ELR (cell line): ENCODE measurements at regions not wholly inside any gene's neighbourhood (a gene's known extent, or its start where the extent isn't known, plus 50 kb on each side); places are given as distances from the start of the nearest gene placed in this dataset.

Experiments
- DNase-seq: peaks from one replicate; pipeline ENCODE4 v3.0.0-alpha.2; 2015; ENCODE audit warnings: low read depth

DNA sequence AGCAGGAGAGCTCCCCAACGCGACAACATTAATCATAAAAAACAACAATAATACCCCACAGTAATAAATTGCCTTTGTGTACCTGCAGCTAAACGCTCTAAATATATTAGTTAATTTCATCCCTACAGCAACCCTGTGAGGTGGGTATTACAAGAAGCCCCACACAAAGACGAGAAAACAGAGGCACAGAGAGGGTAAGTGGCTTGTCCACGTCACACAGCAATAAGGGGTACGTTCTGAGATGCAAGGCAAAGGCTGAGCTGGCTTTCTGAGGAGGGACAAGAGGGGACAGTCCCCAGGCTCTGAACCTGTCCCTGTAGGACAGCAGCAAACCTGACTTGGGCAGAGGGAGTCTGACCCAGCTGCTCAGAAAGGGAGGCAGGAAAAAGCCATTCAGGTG, 78.2 kb downstream of the NCOR2 start:
- no peak for DNase-seq

DNA sequence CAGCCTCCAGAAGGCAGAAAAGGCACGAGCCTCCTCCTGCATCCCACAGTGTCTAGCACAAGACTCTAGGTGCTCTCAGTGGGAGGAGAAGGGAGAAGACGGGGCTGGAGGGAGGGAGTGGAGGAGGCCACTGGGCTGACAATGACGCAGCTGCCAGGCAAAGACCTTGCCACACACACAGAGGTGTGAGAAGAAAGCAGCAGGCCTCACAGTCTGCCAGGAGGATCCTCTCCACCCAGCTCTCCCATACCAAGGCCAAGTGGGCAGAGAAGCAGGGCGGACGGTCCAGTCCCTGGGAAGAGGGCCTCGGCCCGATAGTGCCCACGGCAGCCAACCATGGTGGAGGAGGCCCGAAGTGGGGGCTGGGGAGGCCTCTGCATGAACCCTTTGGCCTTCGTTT, 78.9 kb downstream of the NCOR2 start:
- DNase-seq = no peak

DNA sequence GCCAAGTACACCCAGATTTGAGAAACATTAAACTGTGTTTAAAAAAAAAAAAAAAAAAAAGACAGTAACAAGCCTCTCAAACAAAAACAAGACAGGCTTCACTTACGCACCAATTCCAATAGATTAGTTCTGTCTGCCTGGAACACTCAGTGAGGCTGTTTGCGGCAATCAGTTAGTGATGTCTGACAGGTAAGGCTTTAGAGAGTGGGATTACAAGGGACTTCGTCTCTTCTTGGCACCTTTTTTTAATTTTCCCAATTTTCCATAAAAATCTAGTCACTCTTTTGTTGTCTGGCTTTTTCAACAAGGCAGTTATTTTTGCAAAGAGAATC, 79.6 kb downstream of the NCOR2 start:
- no peak for DNase-seq

DNA sequence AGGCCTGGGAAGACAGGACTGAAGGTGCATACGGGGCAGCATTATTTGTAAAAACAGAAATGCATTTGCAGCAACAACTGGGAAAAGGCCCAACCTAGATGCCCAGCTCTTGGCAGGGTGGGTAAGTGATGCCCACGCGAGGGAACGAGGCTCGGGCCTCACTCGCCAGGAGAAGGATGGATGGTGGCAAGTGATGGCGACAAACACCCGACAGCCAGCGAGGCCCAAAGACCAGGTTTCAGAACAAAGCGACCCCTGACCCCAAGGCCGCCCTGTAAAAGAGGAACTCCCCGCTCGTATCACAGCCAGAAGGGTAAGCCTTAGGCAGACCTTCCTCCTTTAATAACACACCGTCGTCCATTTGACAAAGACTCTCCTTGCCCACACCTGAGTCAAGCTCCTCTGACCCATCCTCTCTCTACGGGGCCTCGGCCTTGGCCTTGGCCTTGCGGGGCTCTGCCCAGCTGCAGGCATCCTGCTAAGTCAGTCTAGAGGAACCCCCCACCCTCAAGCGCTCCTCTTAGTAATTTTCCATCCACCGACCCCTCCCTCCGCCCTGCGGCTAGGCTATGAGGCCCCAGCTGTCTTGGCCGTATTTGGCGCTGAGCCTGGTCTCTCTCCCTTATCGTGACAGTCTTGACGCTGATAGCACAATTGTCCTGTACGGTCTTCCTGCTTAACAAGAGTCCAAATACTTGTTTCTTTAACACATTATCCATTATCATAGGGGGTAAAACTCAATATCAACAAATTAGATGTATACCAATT, 80.2 kb downstream of the NCOR2 start:
- no peak for DNase-seq

DNA sequence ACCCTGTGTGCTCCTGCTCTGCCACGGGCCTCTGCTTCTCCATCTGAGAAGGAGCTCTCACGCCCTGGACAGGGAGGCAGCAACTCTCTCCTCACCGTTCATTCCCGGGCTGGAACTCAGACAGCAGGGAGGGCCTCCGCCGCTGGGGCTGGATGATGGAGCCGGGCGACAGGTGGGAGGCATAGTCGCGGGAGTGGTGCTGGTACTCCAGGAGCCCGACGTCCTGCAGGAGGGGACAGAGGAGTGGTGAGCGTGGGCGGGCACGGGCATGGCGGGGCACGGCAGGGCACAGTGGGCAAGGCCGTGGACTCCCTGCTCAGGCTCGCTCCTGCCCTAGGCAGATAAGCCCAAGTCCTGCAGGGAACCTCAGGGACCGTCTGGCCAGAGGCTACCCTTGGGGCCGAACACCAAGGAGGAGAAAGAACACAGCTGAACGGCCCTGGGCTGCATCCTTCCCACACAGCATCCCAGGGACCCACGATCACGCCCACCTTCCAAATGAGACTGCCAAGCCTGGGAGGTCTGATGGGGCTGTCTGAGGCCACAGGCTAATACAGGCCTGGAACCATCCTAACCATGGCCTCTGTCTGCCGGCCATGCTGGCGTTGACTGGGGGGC, 81.0 kb downstream of the NCOR2 start:
- no peak for DNase-seq

DNA sequence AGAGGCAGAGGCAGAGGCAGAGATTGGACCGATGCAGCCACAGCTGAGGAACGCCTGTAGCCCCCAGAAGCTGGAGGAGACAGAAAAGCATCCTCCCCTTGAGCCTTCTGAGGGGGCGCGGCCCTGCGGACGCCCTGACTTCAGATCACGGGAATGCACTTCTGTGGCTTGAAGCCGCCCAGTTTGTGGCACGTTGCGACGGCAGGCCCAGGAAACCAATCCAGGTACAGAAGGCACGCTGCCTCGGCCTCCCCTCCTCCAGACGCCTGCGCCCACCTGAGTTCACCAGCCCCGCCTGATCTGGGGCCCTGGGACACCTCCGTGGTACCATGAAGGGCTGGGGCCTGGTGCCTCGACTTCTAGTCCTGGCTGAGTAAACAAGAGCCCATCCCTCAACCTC, 82.0 kb downstream of the NCOR2 start:
- no peak for DNase-seq

DNA sequence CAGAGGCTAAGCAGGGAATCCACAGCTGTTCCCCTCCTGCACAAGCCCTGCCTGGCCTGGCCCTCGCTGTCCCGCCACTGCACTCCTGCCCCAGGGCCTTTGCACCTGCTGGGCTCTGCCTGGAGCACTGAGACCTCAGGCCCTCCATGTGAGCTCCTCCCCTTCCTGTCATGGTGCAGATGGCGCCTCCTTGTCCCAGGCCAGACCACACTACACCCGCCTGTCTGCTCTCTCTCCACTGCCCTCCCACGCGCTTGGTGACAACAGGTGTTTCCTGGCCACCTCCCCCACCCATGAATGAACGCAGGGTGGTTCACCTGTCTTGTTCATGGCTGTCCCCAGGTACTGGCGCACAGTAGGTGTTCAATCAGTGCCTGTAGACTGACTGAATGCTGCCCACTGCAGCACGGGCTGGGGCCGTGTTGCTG, 82.9 kb downstream of the NCOR2 start:
- no peak for DNase-seq

DNA sequence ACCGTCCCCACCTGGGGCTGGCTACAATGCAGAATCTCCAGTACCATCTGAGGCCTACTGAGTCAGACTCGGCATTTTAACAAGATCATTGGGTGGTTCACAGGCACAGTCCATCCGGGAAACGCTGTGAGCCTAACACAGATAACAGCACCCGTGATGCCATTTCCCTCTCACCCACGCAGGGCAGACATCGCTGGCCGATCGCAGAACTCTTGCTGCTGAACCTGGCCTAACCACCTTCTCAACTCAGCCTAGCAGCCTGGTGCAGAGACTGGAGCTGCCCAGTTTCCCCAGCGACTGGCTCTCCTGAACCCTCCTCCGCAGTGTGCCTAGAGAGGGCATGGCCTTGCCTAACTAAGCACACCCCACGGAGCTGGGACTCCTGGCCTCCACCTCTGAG, 83.3 kb downstream of the NCOR2 start:
- DNase-seq = no peak

DNA sequence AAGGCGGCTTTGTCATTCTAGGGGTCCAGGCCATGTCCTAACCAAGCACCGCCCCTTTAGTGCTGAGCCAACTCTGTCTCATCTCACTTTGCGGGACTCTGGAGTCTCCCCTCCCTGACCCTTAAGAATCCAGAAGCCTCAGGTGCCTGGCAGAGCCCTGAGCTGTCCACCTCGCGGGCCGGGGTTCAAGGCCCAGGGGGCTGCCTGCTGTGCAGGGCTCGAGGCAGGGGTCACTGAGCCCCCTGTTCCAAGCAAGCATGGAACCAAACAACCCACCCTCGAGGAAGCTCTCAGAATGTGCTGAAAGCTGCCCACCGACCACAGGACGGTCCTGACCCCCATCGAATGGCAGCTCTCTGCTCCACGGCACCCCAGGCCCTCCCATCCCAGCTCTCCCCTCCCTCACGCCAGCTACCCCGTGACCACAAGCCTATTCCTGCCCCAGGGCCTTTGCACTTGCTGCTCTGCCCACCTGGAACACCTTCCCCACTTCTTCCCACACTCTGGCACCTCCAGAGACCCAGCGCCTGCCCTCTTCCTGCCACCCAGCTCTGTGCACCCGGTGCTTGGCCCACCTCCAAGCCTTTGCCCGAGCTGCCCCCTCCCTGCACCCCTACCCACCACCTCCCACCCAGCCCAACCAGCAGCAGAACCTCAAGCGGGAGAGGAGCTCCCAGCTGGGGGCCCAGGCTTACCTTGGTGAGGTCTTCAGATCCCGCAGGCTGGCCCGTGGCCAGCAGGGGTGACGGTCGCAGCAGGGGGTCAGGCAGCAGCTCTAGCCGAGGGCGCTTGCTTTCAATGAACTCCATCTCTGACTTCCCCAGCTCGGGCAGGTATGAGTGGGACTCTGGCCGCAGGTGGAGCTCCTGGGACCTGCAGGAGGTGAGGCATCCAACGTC, 84.3 kb downstream of the NCOR2 start:
- no peak for DNase-seq

DNA sequence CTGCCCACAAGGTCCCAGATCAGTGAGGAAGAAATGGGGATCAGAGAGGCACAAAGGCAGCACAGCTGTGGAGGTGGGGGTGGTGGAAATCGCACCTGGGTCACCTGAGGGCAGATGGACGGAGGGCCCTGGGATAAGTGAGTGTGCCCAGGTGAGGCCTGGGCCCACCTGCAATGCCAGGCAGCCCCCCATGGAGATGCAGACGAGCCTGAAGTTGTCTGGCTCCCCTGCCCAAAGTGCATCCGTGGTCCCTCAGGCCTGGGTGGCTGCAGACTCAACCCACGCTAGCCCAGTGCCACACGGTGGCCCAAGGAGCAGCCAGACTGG, 84.9 kb downstream of the NCOR2 start:
- DNase-seq = no peak

DNA sequence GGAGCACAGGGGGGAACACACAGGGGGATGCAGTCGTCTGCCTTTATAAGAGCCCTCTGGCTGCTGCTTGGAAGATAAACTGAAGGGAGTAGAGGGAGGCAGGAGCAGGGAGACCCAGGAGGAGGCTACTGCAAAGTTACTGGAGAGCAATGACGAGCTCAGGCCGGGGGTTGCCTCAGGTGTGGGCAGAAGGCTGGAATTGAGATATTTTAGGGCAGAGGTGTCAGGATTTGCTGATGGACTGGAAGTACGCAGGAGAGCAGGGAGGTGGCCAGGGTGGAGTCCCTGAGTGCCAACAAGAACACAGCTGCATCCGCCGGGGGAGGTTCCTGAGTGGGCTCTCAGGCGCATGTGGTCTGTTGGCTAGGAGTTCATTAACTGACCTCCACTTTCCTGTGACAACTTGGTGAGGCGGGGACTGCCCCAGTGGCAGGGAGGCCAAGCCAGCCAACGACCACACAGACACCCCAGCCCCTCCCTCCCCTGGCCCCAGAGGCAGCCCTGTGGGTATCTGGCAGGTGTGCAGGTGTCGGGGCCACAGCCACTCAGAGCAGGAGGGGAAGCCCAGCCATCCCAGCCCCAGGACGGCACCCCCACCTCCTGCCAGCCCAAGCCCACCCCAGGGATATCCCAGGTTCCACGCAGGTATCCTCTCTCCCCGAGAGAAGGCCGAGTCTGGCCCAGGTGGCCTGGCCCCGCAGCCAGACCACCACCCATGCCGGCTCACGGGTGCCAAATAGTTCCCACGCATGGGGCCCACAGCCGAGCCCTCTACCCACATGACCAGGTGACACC, 85.4 kb downstream of the NCOR2 start:
- no peak for DNase-seq

DNA sequence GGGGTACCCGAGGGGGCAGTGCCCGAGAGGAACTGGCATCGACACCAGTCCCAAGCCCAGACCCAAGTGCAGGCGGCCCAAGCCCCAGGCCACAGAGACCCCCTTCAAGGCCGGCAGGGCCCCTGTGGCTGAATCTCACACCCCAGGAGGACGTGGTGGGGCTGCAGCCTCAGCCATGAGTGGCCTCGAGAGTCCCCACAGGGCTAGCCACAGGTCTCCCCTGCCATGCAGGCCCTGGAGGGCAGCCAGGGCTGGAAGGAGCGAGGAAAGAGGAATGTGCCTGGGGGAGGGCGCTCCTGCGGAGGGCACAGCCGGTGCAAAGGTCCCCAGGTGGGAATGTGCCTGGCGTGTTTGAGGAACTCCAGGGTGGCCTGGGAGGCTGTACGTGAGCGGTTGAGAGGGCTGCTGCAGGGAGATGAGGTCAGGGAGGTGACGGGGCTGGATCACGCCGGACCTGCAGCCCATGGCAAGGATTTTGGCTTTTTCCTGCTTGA, 86.1 kb downstream of the NCOR2 start:
- no peak for DNase-seq

DNA sequence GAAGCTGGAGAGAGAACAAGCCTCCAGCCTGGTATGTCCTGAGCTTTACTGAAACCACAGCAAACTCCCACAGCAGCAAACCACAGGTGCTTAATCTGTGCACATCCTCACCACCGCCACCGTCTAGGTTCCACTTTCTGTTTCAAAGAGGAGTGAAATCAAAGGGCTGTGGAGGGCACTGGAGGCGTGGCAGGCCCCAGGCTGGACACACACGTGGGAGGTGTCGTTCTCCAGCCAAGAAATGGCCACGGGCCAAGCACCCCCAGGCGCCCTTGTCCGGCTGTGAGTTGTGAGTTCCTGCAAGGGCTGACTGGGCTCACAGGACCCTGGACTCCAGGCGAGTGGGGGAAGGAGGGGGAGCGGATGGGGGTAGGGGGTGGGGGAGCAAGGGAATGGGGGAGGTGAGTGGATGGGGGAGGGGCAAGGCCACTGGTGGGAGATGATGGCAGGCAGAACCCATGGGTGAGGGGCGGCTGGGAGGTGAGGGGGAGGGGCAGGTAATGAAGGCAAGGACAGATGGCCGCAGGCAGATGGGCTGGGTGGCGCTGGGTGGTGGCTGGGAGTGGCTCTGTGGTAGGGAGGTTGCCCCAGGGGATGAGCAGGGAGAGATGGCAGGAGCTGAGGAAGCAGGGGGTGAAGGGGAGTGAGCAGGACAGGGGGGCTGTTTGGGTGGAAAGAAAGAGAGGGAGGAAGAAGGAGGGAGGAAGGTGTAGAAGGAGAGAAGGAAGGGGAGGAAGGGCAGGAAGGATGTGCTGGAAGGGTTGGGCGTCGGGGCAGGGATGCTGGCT, 86.7 kb downstream of the NCOR2 start:
- DNase-seq = peak; percentile 87

DNA sequence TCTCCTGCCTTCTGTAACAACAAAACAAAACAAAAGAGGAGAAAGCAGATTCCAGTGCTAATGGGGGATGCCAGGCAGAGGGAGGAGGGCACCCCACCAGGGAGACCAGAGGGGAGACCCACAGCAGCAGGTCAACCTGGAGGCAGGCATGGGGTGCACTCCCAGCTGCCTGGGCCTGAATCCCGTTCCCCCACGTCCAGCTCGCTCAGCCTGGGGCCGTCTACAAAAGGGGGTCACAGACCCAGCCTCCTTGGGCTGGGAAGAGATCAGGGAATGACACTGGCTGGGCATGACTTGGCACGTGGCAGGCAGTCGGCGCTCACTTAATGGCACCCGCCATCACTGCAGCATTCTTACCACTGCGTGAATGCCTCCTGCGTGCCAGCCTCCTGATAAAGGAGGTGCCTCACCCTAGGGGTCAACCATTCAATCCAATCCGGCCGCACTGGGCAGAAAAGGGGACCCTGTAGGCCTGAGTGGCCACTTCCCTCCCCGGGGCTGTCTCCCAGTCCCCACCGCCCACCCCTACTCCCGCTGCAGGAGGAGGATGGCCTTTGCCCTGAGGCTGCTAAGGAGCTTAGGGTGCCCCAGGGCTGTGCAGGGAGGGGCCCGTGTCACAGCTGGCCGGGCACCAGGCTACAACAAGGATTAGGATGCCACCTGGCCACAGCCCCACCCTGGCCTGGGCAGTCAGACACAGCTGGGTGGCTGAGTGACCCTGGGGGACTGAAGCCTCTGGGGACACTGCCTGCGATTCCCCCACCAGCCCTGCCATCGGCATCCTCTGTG, 87.5 kb downstream of the NCOR2 start:
- DNase-seq = no peak

DNA sequence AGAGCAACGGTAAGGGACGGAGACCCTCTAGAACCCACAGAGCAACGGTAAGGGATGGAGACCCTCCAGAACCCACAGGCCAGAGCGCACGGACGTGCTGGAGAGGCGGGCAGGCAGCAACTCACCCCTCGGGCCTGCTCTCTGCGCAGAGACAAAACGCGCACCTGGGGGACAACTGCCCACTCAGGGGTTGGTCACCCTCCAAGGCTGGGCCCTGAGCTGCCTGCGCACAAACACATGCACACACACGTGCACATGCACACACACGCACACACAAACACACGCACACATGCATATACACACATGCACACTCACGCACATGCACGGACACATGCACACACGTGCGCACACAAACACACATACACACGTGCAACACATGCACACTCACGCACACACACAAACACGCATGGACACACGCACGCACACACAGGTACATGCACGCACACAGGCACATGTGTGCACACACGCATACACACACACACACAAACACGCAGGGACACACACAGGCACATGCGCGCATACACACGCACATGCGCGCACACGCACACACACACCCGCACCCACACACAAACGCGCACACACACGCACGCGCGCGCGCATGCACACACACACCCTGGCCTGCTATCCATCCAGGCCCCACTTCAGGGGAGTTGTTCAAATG, 88.3 kb downstream of the NCOR2 start:
- no peak for DNase-seq

DNA sequence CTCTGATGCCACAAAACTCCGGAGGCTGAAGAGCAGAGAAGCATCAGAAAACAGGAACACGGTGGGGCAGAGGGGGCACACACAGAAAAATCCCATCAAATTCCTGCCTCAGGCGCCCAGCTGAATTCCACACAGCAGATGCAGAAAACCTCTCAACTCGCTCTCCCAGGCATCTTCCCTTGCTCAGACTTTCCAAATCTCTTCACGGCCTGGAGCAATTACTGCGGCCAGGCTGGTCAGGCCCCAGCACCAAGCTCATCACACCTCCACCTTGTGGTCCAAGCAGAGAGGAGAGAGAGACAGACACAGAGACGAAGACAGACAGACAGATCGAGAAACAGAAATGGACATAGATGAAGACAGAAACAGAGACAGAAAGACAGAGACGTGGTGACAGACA, 89.0 kb downstream of the NCOR2 start:
- DNase-seq = no peak

DNA sequence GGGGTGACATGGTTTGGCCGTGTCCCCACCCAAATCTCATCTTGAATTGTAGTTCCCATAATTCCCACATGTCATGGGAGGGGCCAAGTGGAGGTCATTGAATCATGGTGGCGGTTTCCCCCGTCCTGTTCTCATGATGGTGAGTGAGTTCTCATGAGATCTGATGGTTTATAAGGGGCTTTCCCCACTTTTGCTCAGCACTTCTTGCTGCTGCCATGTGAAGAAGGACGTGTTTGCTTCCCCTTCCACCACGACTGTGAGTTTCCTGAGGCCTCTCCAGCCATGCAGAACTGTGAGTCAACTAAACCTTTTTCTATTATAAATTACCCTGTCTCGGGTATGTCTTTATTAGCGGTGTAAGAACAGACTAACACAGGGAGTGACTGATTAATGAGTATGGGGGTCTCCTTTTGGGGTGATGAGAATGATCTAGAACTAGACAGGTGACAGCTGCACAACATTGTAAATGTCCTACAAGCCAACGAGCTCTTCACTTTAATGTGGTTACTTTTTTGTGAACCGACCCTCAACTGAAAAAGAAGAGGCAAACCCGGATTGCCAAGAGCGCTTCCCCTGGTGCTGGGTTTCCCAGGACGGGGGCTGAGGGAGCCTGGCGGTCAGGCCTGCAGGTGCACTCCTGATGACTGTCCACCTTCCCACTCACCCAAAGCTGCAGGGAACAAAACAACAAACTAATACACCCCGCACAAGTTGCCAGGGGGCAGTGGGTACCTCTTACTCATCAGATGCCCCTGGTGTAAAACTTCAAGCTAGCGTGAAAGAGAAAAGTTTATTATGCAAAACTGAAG, 90.1 kb downstream of the NCOR2 start:
- DNase-seq = no peak

DNA sequence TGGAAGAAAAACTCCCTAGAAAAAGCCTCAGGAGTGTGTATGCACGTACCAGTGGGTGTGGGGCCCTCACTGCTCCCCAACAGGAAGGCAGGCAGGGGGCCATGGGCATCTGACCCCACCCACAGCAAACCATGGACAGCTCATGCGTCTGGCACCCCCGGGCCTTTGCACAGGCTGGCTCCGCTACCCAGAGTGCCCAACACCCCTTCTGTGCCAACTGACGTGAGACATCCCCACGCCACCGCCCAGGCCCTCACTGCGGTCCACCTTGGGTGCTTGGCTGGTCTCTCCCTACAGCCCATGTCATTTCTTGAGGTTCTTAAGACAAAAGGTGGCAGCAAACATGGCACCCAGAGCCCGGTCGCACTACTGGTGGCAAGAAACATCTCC, 91.4 kb downstream of the NCOR2 start:
- DNase-seq = no peak

DNA sequence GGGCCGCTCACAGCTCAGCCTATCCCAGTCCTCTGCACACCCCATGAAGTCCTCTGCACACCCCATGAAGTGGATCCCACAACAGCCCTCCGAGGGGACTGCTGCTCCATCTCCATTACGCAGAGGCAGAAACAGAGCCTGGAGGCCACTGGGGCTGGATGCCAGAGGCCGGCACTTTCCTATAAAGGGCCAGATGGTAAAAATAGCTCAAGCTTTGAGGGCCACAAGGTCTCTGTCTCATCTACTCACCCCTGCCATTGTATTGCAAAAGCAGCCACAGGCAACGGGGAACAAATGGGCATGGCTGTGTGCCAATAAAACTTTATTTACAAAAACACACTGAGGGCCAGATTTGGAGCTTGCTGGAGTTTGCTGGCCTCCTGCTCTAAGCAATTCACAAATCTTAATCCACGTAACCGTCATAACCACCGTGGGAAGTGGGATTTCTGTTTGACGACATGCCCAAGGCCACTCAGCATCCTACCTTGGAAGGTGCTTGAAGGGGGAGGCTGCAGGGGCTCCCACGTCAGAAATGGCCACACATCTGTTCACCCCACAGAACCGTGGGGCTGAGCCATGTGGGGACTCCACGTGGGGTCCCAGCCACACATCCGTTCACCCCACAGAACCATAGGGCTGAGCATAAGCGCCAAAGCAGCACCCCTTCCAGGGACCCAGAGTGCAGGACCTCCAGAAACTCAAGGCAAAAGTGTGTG, 92.0 kb downstream of the NCOR2 start:
- DNase-seq = no peak
